ENCODE measurements at regions not wholly inside any gene's neighbourhood (a gene's known extent, or its start where the extent isn't known, plus 50 kb on each side); places are given as distances from the start of the nearest gene placed in this dataset.

GRCh38 chr4:17064959-17065358 is 166.5 kb upstream of the LDB2 start:
- ATAC-seq (no peak), DNase-seq (ENCODE audit: low spot score) (no peak)
- H3K4me1 ChIP-seq (ENCODE audit: insufficient read depth) = no peaks in the 10 kb centered on the region
- Mint-ChIP-seq H3K27ac (no peak overlapping the region), H3K36me3 (ENCODE audit: low read depth) (no peaks in the 10 kb centered on the region), H3K4me3 (no peak overlapping the region), H3K4me1 (no peaks in the 10 kb centered on the region; the same call in 1 of the 3 replicates), H3K9me3 (no peaks in the 10 kb centered on the region), H3K27me3 (ENCODE audit: insufficient read depth, low read depth, poor library complexity) (peaks cover 2% of the 10 kb centered on the region)
- peaks cover 22% of the 10 kb centered on the region; the same call in 1 of the 2 replicates for H3K9me2 ChIP-seq (ENCODE audit: insufficient read depth)
- no peak overlapping the region for H3K27ac ChIP-seq (ENCODE audit: low read depth)
- no peak overlapping the region for H3K4me2 ChIP-seq
- no peak overlapping the region for H2AFZ ChIP-seq
- TF ChIP-seq ZNF331 (CRISPR knock-in tag; IDR thresholded peaks at IDR 0.05; ENCODE audit: low read depth) = no peak
- TF ChIP-seq EZH2 (IDR thresholded peaks at IDR 0.05; ENCODE audit: low read depth, unreplicated experiment) = no peak
- no peak for TF ChIP-seq NANOG (IDR thresholded peaks at IDR 0.05; ENCODE audit: borderline replicate concordance)
- no peak for TF ChIP-seq REST (IDR thresholded peaks at IDR 0.05; ENCODE audit: unreplicated experiment)
- TF ChIP-seq JUNB (IDR thresholded peaks at IDR 0.05; ENCODE audit: unreplicated experiment) = no peak
- TF ChIP-seq EZH2phosphoT487 (IDR thresholded peaks at IDR 0.05; ENCODE audit: unreplicated experiment) = no peak
- TF ChIP-seq CTCF (conservative IDR thresholded peaks at IDR 0.05; ENCODE audit: low read depth in 2 of 2) = no peak
- TF ChIP-seq ZNF114 (CRISPR knock-in tag; IDR thresholded peaks at IDR 0.05) = no peak
- no peak for TF ChIP-seq POLR2AphosphoS5 (IDR thresholded peaks at IDR 0.05; ENCODE audit: low read depth)
- TF ChIP-seq STAT1 (IDR thresholded peaks at IDR 0.05; ENCODE audit: unreplicated experiment) = no peak
- no peak for TF ChIP-seq ETS1 (IDR thresholded peaks at IDR 0.05)
- no peak for TF ChIP-seq ZNF462 (CRISPR knock-in tag; IDR thresholded peaks at IDR 0.05)
- no peak for TF ChIP-seq CREB1 (CRISPR knock-in tag; IDR thresholded peaks at IDR 0.05; ENCODE audit: low read depth)
- no peaks in the 10 kb centered on the region for H3K79me2 ChIP-seq (replicated peaks; ENCODE audit: insufficient read depth)
- H3K36me3 ChIP-seq (ENCODE audit: insufficient read depth) = no peaks in the 10 kb centered on the region
- no peaks in the 10 kb centered on the region for H3F3A ChIP-seq (replicated peaks; ENCODE audit: low read depth)
- H4K20me1 ChIP-seq (replicated peaks; ENCODE audit: insufficient read depth) = no peaks in the 10 kb centered on the region
- H3K4me3 ChIP-seq = no peak overlapping the region
- H3K27me3 ChIP-seq (ENCODE audit: insufficient read depth) = no peaks in the 10 kb centered on the region

All from GM23338 (cell line).